Kidney epithelial cell (primary cell): ENCODE measurements at regions not wholly inside any gene's neighbourhood (a gene's known extent, or its start where the extent isn't known, plus 50 kb on each side); places are given as distances from the start of the nearest gene placed in this dataset.

Experiments
- DNase-seq: peaks from one replicate; pipeline ENCODE4 v3.0.0-alpha.2; 2010; ENCODE audit warnings: low read depth
- H3K27me3 ChIP-seq: 2 replicates; pipeline ENCODE4 v1.6.0; 2011; ENCODE audit warnings: low read length; ENCODE audit not compliant: control insufficient read depth, insufficient read depth
- H3K36me3 ChIP-seq: 2 replicates; pipeline ENCODE4 v1.5.1; 2011; ENCODE audit warnings: low read length; ENCODE audit not compliant: control insufficient read depth, insufficient read depth
- H3K4me3 ChIP-seq: 2 replicates; pipeline ENCODE4 v1.5.1; 2011; ENCODE audit warnings: low read depth, mild to moderate bottlenecking, control low read depth, low read length
- TF ChIP-seq, protein P1 (sequence below): IDR thresholded peaks from 2 replicates; pipeline ENCODE4 v1.5.1; 2011; ENCODE audit warnings: mild to moderate bottlenecking, moderate library complexity, low read length, control low read depth, inconsistent platforms; ENCODE audit not compliant: insufficient read depth, poor library complexity, severe bottlenecking

DNA sequence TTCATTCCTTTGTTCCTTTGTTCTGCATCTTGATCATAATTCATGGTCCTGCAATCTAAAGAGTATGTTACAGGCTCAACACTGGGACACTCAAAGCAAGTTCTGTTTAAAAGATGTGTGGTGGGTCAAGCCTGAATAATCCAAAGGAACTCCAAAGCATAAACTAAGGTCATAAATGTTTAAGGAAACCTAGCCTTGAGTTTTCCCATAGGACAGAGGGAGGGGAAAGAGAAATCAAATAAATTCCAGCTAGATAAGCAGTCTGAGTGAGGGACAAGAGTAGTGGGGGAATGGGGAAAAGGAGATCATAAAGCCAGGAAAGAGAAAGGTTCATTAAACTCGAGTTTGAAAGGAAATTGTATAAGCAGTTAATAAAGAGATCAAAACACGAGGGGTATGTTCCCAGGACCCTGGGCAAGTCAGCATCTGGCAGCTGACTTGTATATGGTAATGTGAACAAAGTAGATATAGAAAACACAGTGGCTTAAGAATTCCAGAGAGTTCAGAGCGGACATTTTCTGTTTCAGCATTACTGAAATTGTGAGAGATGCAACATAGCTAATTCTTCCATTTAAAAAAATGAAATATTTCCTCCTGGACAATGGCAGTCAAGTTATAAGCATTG, 125.8 kb upstream of the EDNRA start:
- H3K36me3 ChIP-seq: no peaks in the 10 kb centered on the region
- H3K27me3 ChIP-seq: no peaks in the 10 kb centered on the region
- DNase-seq: no peak
- no peak overlapping the region for H3K4me3 ChIP-seq
- TF ChIP-seq, protein P1, sequence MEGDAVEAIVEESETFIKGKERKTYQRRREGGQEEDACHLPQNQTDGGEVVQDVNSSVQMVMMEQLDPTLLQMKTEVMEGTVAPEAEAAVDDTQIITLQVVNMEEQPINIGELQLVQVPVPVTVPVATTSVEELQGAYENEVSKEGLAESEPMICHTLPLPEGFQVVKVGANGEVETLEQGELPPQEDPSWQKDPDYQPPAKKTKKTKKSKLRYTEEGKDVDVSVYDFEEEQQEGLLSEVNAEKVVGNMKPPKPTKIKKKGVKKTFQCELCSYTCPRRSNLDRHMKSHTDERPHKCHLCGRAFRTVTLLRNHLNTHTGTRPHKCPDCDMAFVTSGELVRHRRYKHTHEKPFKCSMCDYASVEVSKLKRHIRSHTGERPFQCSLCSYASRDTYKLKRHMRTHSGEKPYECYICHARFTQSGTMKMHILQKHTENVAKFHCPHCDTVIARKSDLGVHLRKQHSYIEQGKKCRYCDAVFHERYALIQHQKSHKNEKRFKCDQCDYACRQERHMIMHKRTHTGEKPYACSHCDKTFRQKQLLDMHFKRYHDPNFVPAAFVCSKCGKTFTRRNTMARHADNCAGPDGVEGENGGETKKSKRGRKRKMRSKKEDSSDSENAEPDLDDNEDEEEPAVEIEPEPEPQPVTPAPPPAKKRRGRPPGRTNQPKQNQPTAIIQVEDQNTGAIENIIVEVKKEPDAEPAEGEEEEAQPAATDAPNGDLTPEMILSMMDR: no peak

DNA sequence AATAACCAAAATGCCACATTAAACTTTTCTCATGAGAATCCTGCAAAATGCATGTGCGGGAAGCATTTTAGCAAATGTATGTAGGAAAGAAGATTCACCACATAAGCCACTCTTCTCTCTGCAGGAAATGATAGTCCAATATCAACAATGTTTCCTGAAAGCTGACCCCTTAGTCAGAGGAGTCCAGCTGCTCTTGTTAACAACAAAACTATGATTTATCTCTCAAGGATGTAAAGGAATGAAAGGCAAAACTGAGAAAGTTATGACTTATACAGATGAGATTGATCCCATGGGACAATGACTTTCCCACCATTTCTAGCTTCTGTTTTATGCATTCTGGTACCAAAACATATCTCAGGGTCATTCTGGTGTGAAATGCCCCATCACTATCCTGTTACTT, 125.0 kb upstream of the EDNRA start:
- Histone ChIP-seq H3K36me3 (no peaks in the 10 kb centered on the region), H3K4me3 (no peak overlapping the region), H3K27me3 (no peaks in the 10 kb centered on the region)
- TF ChIP-seq, protein P1: no peak
- DNase-seq: peak; percentile 48

DNA sequence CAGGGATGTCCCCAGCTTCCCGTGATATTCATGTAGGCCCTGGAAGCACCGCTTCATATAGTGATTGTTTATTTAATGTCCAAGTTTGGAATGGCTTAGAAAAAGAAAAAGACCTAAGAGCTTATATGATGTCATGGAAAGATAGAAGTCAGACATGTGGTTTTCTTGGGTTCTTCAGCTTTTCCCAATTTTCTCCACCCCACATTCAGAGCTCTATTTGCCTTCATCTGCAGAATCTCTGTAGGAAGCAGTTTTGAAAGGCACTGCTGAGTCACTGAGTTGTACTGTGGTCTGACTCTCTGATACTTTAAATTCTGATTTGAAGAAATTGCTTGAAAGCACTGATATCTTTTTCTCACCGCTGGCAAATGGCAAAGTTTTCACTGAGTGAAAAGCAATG, 120.6 kb upstream of the EDNRA start:
- no peaks in the 10 kb centered on the region for H3K36me3 ChIP-seq
- H3K27me3 ChIP-seq: no peaks in the 10 kb centered on the region
- TF ChIP-seq, protein P1: no peak
- no peak overlapping the region for H3K4me3 ChIP-seq
- DNase-seq: no peak

DNA sequence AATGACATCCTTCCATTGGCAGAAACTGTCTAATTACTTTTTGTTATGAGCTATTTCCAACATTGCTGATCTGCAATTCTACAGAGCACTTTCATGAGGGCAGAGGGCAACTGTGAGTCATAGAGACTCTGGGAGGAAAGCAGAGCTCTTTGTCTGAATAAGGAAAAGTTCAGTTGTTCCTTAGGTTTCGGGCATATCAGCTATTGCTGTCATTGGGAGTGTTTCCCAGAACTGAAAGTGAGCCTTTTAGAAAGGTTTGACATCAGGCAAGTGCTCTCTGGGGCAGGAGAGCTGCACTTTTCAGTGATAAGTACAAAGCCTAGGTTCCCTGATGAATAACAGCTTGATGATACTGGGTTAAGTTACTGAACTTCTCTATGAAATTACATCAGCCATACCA, 119.2 kb upstream of the EDNRA start:
- H3K27me3 ChIP-seq: no peaks in the 10 kb centered on the region
- H3K4me3 ChIP-seq: no peak overlapping the region
- DNase-seq: peak; percentile 71
- no peaks in the 10 kb centered on the region for H3K36me3 ChIP-seq
- TF ChIP-seq, protein P1: no peak

DNA sequence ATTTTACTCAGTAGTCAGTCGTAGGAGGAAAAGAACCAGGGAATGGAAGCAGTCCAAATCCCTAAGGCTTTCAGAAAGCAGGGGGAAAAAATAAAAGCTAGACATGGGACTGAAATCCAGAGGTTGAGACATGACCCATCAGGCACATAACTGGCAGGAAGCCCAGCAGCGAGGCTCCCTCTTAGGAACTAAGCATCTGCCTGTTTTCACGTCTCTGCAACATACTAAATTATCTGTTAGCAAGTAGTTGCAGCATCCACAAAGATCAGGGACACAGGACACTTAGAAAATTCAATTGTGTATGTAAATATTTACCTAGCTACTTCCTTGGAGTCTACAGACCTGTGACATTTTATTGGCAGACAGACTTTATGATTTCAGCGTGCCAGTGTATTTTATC, 118.0 kb upstream of the EDNRA start:
- Histone ChIP-seq H3K27me3 (no peaks in the 10 kb centered on the region), H3K4me3 (no peak overlapping the region), H3K36me3 (no peaks in the 10 kb centered on the region)
- TF ChIP-seq, protein P1: no peak
- DNase-seq: no peak

DNA sequence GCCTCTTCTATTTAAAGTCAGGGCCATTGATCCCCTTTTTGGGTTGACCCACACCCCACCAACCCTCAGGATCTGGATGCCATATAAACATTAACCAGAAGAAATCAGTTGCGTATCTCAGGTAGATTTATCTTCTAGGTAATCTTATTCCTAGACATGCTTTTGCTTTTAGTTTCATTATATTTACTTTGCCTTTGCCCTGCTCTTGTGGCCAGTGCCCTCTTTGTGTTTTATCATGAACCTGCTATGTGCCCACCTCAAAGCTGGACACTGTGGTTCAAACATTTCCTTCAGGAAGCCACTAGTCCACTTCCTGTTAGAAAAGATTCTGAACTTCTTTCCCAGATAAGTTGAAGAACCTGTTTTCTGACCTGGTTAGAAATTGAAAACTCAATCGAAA, 117.4 kb upstream of the EDNRA start:
- Histone ChIP-seq H3K36me3 (no peaks in the 10 kb centered on the region), H3K4me3 (no peak overlapping the region), H3K27me3 (no peaks in the 10 kb centered on the region)
- no peak for DNase-seq
- TF ChIP-seq, protein P1: no peak
